ENCODE measurements at regions not wholly inside any gene's neighbourhood (a gene's known extent, or its start where the extent isn't known, plus 50 kb on each side); places are given as distances from the start of the nearest gene placed in this dataset.

GRCh38 chr9:1776668-1777067 is 238.5 kb upstream of the SMARCA2 start:
- H3K27me3 Mint-ChIP-seq (ENCODE audit: low read depth), result no peaks in the 10 kb centered on the region
- no peaks in the 10 kb centered on the region for H3K36me3 Mint-ChIP-seq (ENCODE audit: low read depth)
- CTCF ChIA-PET, result no interaction called here
- no peaks in the 10 kb centered on the region for H3K4me1 Mint-ChIP-seq (ENCODE audit: low read depth)
- no peak for ATAC-seq
- no peak for DNase-seq
- H3K4me3 Mint-ChIP-seq, result no peak overlapping the region
- H3K27ac Mint-ChIP-seq, result no peak overlapping the region
- H3K9me3 Mint-ChIP-seq (ENCODE audit: insufficient read depth), result no peaks in the 10 kb centered on the region
- POLR2A ChIA-PET, result no interaction called here

- Mint-ChIP-seq H3K9me3 (ENCODE audit: insufficient read depth) (no peaks in the 10 kb centered on the region), H3K36me3 (ENCODE audit: low read depth) (no peaks in the 10 kb centered on the region), H3K4me3 (no peak overlapping the region), H3K4me1 (ENCODE audit: low read depth) (no peaks in the 10 kb centered on the region), H3K27me3 (ENCODE audit: low read depth) (peaks cover 2% of the 10 kb centered on the region), H3K27ac (no peak overlapping the region)
- ATAC-seq, result no peak
- ChIA-PET POLR2A (no interaction called here), CTCF (no interaction called here)
- no peak for DNase-seq
Measured at GRCh38 chr9:1791191-1791590, 224.0 kb upstream of the SMARCA2 start.

GRCh38 chr9:1794547-1795270 is 220.4 kb upstream of the SMARCA2 start:
- no peaks in the 10 kb centered on the region for H3K4me1 Mint-ChIP-seq (ENCODE audit: low read depth)
- DNase-seq, result no peak
- H3K27ac Mint-ChIP-seq, result no peak overlapping the region
- ChIA-PET CTCF (no interaction called here), POLR2A (no interaction called here)
- no peak for ATAC-seq
- H3K9me3 Mint-ChIP-seq (ENCODE audit: insufficient read depth), result no peaks in the 10 kb centered on the region
- H3K4me3 Mint-ChIP-seq, result no peak overlapping the region
- H3K27me3 Mint-ChIP-seq (ENCODE audit: low read depth), result peaks cover 2% of the 10 kb centered on the region
- H3K36me3 Mint-ChIP-seq (ENCODE audit: low read depth), result no peaks in the 10 kb centered on the region

- Mint-ChIP-seq H3K4me3 (no peak overlapping the region), H3K9me3 (ENCODE audit: insufficient read depth) (no peaks in the 10 kb centered on the region), H3K27me3 (ENCODE audit: low read depth) (no peaks in the 10 kb centered on the region), H3K4me1 (ENCODE audit: low read depth) (peaks cover 3% of the 10 kb centered on the region), H3K27ac (no peak overlapping the region), H3K36me3 (ENCODE audit: low read depth) (no peaks in the 10 kb centered on the region)
- CTCF ChIA-PET, result no interaction called here
- peak; percentile 58 for ATAC-seq
- POLR2A ChIA-PET, result no interaction called here
- DNase-seq, result no peak
Measured at GRCh38 chr9:1804128-1804865, 210.8 kb upstream of the SMARCA2 start.

GRCh38 chr9:1829719-1830118 is 185.4 kb upstream of the SMARCA2 start:
- Mint-ChIP-seq H3K36me3 (ENCODE audit: low read depth) (no peaks in the 10 kb centered on the region), H3K9me3 (ENCODE audit: insufficient read depth) (no peaks in the 10 kb centered on the region), H3K4me1 (ENCODE audit: low read depth) (no peaks in the 10 kb centered on the region), H3K4me3 (no peak overlapping the region), H3K27ac (no peak overlapping the region), H3K27me3 (ENCODE audit: low read depth) (peaks cover 15% of the 10 kb centered on the region)
- POLR2A ChIA-PET, result no interaction called here
- CTCF ChIA-PET, result no interaction called here
- ATAC-seq (no peak), DNase-seq (no peak)

GRCh38 chr9:1832960-1833359 is 182.2 kb upstream of the SMARCA2 start:
- Mint-ChIP-seq H3K4me3 (no peak overlapping the region), H3K27me3 (ENCODE audit: low read depth) (peaks cover 12% of the 10 kb centered on the region), H3K27ac (no peak overlapping the region), H3K4me1 (ENCODE audit: low read depth) (no peaks in the 10 kb centered on the region), H3K36me3 (ENCODE audit: low read depth) (no peaks in the 10 kb centered on the region), H3K9me3 (ENCODE audit: insufficient read depth) (no peaks in the 10 kb centered on the region)
- no peak for DNase-seq
- ChIA-PET CTCF (no interaction called here), POLR2A (no interaction called here)
- no peak for ATAC-seq

GRCh38 chr9:1837453-1838084 is 177.6 kb upstream of the SMARCA2 start:
- DNase-seq (peak; percentile 23), ATAC-seq (no peak)
- POLR2A ChIA-PET, result no interaction called here
- Mint-ChIP-seq H3K4me3 (no peak overlapping the region), H3K27ac (no peak overlapping the region), H3K9me3 (ENCODE audit: insufficient read depth) (no peaks in the 10 kb centered on the region), H3K36me3 (ENCODE audit: low read depth) (no peaks in the 10 kb centered on the region), H3K4me1 (ENCODE audit: low read depth) (no peaks in the 10 kb centered on the region), H3K27me3 (ENCODE audit: low read depth) (peaks cover 8% of the 10 kb centered on the region)
- CTCF ChIA-PET, result interaction anchor here (1.0 to 1.8 kb wide), 3 partner anchors 12 to 105 kb away, joined by 3 to 6 read pairs (median 3); no protein-coding TSS in a partner anchor

- H3K27ac Mint-ChIP-seq, result no peak overlapping the region
- no peaks in the 10 kb centered on the region for H3K4me1 Mint-ChIP-seq (ENCODE audit: low read depth)
- no peaks in the 10 kb centered on the region for H3K36me3 Mint-ChIP-seq (ENCODE audit: low read depth)
- H3K27me3 Mint-ChIP-seq (ENCODE audit: low read depth), result no peaks in the 10 kb centered on the region
- ChIA-PET CTCF (interaction anchor here (1.5 kb wide), 1 partner anchor 9 kb away, joined by 4 read pairs; no protein-coding TSS in a partner anchor), POLR2A (no interaction called here)
- no peaks in the 10 kb centered on the region for H3K9me3 Mint-ChIP-seq (ENCODE audit: insufficient read depth)
- no peak for ATAC-seq
- no peak overlapping the region for H3K4me3 Mint-ChIP-seq
- DNase-seq, result no peak
Measured at GRCh38 chr9:1839909-1840308, 175.2 kb upstream of the SMARCA2 start.

- Mint-ChIP-seq H3K27me3 (ENCODE audit: low read depth) (no peaks in the 10 kb centered on the region), H3K36me3 (ENCODE audit: low read depth) (no peaks in the 10 kb centered on the region), H3K4me1 (ENCODE audit: low read depth) (no peaks in the 10 kb centered on the region), H3K27ac (no peak overlapping the region), H3K9me3 (ENCODE audit: insufficient read depth) (no peaks in the 10 kb centered on the region), H3K4me3 (no peak overlapping the region)
- ChIA-PET CTCF (no interaction called here), POLR2A (no interaction called here)
- ATAC-seq, result no peak
- no peak for DNase-seq
Measured at GRCh38 chr9:1845425-1845824, 169.7 kb upstream of the SMARCA2 start.

GRCh38 chr9:1855726-1856125 is 159.4 kb upstream of the SMARCA2 start:
- peaks cover 5% of the 10 kb centered on the region for H3K27me3 Mint-ChIP-seq (ENCODE audit: low read depth)
- ChIA-PET CTCF (interaction anchor here (1.0 kb wide), 1 partner anchor 13 kb away, joined by 4 read pairs; no protein-coding TSS in a partner anchor), POLR2A (no interaction called here)
- H3K4me1 Mint-ChIP-seq (ENCODE audit: low read depth), result no peaks in the 10 kb centered on the region
- H3K4me3 Mint-ChIP-seq, result no peak overlapping the region
- ATAC-seq (no peak), DNase-seq (no peak)
- no peak overlapping the region for H3K27ac Mint-ChIP-seq
- H3K36me3 Mint-ChIP-seq (ENCODE audit: low read depth), result no peaks in the 10 kb centered on the region
- H3K9me3 Mint-ChIP-seq (ENCODE audit: insufficient read depth), result no peaks in the 10 kb centered on the region

- Mint-ChIP-seq H3K9me3 (ENCODE audit: insufficient read depth) (no peaks in the 10 kb centered on the region), H3K4me1 (ENCODE audit: low read depth) (peaks cover 7% of the 10 kb centered on the region), H3K4me3 (no peak overlapping the region), H3K36me3 (ENCODE audit: low read depth) (no peaks in the 10 kb centered on the region), H3K27me3 (ENCODE audit: low read depth) (peaks cover 5% of the 10 kb centered on the region), H3K27ac (no peak overlapping the region)
- DNase-seq (no peak), ATAC-seq (no peak)
- ChIA-PET CTCF (no interaction called here), POLR2A (no interaction called here)
Measured at GRCh38 chr9:1857808-1858207, 157.3 kb upstream of the SMARCA2 start.

GRCh38 chr9:1869843-1870242 is 145.3 kb upstream of the SMARCA2 start:
- H3K27ac Mint-ChIP-seq, result no peak overlapping the region
- H3K36me3 Mint-ChIP-seq (ENCODE audit: low read depth), result no peaks in the 10 kb centered on the region
- POLR2A ChIA-PET, result no interaction called here
- H3K27me3 Mint-ChIP-seq (ENCODE audit: low read depth), result peaks cover 22% of the 10 kb centered on the region
- H3K9me3 Mint-ChIP-seq (ENCODE audit: insufficient read depth), result no peaks in the 10 kb centered on the region
- CTCF ChIA-PET, result no interaction called here
- DNase-seq (peak; percentile 48), ATAC-seq (no peak)
- H3K4me1 Mint-ChIP-seq (ENCODE audit: low read depth), result no peaks in the 10 kb centered on the region
- no peak overlapping the region for H3K4me3 Mint-ChIP-seq

All from activated CD8-positive, alpha-beta T cell treated with anti-CD3 and anti-CD28 coated beads, Interleukin-2, amount 10 ng/mL, durations not matched to agents 7 days and 5 days (primary cell).